Daoy (cell line): ENCODE measurements at regions not wholly inside any gene's neighbourhood (a gene's known extent, or its start where the extent isn't known, plus 50 kb on each side); places are given as distances from the start of the nearest gene placed in this dataset.
A peak's percentile ranks its signal among the peaks of the same experiment; 100 is the strongest.

Experiments used
- DNase-seq: peaks from one replicate; pipeline ENCODE4 v3.0.0-alpha.2; 2015; ENCODE audit warnings: low read depth

GRCh38 chr16:9458816-9459215, 367.4 kb downstream of the HAPSTR1 start:
- DNase-seq: no peak

DNA sequence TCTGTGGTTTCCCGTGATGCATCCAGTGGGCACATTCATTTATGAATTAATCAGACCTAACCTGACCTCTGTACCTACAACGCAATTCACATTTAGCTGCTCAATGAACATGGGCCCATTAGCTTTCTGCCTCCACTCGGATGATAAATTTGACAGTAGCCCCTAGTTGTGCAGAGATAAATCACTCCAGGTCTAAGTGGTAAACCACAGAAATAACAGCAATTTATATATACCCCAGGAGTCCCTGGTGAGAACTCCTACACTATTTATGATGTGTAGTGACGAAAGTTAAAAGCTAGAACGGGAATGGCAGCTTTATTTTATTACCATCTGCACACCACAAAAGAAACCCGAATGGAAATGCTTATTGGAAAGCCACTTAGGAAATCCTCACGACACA, 371.5 kb downstream of the HAPSTR1 start:
- no peak for DNase-seq

DNA sequence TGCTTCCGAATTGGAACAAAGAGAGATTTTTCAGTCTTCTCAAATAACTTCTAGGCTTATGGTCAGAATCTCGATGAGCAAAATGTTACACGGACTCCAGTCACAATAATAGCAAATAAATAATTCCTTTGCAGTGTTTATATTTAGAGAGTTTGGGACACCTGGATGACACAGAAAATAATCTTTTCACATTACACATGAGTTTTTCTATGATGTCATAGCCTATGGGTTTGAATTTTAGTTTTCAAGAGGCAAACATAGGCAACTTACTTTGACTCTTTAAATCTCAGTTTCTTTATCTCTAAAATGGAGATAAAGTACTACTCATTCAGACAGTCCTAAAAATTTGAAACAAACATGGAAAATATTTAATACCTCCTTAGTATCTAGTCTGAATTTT, 372.0 kb downstream of the HAPSTR1 start:
- DNase-seq: no peak

DNA sequence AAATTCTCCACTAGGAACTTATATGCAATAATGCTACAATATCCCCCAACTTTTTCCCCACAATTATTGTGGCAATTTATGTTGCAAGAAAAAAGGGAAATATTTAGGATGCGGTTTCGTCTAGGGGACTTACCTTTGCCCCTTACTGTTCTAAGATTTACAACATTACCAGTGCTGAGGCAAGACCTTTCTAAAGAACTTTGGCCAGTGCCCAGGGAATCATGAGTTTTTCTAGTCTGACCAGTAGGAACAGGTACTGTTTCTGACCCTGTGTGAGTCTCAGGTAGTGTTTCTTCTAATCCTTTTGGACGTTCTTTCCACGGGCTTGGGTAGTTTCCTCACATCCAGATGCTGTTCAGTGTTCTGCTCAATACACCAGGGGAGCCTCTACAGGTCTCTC, 373.7 kb downstream of the HAPSTR1 start:
- DNase-seq: no peak

DNA sequence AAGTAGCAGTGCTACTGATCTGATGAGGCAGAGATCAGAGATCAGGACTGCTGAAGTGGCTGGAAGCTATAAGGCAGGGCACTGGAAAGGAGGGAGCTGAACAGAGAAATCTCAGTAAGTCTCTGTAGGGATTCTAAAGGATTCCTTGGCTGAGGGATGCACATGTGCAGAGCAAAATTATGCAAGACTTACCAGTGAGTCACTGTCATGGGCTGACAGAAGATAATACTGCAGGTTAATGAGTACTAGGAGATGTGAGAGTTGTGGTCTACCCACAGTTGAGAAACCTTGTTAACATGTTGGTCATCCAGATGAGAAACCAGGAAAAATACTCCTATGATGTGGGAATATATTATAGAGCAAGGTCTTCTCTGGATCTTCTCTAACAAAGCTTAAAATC, 378.1 kb downstream of the HAPSTR1 start:
- DNase-seq: peak; percentile 77

DNA sequence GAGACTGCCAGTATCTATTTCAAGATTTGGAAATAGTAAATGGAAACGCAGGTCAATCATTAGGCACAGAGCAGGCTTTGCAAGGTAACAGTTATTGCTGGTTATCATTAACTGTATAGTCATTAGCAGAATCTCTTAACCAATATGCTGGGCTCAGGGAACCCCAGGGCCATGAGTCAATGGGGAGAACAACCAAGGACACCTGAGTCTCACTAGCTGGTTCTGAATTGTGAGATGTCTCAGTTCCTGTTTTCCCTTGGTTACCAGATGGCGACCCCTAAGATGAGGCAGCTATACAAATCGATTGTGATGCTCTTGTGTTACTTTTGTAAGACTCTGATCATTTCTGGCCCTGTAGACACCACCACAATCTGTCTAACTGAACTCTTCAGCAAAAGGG, 385.3 kb downstream of the HAPSTR1 start:
- no peak for DNase-seq

GRCh38 chr16:9479008-9479407, 387.6 kb downstream of the HAPSTR1 start:
- no peak for DNase-seq

DNA sequence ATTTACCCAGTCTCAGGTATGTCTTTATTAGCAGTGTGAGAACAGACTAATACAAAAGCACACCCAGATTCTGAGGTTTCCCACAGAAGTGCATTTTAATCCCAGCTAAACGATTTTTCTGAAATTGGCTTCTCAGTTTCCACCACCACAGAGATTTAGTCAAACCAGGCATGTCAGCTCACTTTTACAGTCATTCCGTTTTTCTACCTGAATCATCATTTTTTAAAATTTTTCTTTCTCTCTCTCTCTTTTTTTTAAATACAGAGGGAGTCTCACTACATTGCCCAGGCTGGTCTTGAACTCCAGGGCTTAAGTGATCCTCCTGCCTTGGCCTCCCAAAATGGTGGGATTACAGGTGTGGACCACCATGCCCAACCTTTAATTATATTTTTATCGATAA, 389.1 kb downstream of the HAPSTR1 start:
- DNase-seq: no peak

GRCh38 chr16:9481747-9482730, 390.6 kb downstream of the HAPSTR1 start:
- DNase-seq: no peak

DNA sequence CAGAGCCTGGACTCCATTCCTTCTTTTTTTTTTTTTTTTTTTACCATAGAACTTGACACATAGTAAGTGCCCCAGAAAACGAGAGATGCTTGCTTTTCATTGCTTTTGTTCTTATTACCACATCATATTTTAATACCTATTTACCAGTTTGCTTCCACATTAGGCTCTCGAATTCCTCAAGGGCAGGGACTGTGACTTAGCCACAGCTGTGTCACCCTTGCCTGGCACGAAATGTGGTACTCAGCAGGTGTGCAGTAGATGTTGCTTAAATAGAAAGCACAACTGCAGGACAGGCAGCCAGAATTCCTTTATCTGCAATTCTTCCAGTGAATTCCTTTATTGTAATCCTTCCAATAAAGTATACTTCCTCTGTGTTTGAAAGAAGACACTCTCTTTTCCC, 393.0 kb downstream of the HAPSTR1 start:
- DNase-seq: no peak

DNA sequence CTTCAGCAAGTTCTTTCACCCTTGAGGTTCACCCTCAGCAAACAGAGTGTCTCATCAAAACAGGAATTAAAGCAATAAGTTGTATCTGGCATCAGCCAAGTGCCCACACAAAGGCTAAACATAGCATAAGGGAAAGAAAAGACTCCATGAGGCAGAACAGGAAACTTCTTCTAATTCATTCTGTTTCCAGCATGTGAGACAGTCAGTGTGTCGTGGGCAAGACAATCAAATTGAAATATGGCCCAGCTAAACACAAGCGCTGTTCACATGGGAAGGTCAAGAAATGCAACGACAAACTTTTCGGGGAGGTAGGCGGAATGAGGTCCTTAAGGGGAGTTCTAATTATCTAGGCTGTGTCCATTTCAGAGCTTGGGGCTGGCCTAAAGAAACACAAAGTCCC, 393.4 kb downstream of the HAPSTR1 start:
- no peak for DNase-seq

DNA sequence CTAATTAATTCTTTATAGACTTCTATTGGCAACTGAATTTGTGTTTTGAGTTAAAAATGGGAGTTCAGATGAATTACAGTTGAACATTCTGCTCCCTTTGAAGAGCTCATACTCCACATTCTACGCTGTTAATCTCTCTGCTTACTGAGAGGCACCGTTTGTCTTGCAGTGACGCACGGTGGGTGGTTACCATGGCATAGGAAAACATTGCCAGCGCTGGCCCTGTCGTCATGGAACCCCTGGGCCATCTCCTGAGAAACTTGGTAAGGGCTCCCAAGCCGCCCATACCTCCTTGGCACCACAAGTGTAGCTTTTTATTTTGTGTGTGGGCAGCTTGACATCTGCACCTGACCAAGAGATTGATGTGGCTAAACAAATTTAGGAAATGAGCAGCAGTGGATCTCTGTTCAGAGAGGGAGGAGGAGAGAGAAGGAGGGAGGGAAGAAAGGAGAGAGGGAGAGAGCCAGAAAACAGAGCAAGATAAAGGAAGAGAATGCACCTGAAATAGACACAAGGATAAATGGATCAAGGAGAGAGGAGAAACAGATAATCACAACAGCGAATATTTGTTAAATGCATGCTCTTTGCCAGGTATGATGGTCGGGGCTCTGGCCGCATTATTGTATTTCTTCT, 398.5 kb downstream of the HAPSTR1 start:
- peak; percentile 45 for DNase-seq

DNA sequence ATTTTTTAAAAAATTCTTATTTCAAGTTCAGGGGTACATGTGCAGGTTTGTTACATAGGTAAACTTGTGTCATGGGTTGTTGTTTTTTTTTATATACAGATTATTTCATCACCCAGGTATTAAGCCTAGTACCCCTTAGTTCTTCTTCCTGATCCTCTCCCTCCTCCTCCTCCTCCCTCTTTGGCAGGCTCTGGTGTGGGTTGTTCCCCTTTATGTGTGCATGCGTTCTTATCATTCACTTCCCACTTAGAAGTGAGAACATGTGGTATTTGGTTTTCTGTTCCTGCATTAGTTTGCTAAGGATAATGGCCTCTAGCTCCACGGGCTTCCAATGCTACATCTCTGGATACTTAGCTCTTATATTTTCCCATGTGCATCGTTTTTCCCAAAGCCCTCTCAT, 404.4 kb downstream of the HAPSTR1 start:
- no peak for DNase-seq

DNA sequence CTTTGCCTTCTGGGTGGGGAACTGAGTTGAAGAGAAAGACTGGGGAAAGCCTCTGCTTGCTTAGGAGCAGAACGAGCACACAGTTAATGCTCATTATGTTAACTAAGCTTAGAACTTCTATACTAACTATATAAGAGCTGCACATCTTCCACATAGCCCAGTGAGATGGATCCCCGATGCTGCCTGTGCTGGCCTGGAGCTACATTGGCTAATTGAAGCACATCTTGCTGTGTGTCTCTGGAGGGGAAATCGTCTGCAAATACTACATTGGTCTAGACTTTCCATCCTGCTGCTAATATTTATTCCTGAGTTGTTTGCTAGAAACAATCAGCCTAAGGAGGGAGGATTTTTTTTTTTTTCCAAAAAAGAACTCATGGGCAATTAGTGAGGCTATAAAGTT, 406.3 kb downstream of the HAPSTR1 start:
- DNase-seq: no peak

GRCh38 chr16:9499941-9500593, 408.6 kb downstream of the HAPSTR1 start:
- no peak for DNase-seq

DNA sequence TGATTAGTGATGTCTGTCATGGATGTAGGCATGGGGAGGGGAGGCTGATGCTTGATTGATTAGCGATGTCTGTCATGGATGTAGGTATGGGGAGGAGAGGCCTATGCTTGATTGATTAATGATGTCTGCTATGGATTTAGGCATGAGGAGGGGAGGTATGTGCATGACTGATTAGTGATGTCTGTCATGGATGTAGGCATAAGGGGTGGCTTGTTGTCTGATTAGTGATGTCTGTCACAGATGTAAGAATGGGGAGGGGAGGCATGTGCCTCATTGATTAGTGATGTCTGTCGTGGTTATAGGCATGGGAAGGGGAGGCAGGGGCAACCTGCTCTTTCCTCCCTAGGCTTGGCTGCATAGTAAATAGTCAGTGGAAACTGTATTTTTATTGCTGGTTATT, 409.4 kb downstream of the HAPSTR1 start:
- DNase-seq: no peak

- DNase-seq: no peak
These were observed 412.0 kb downstream of the HAPSTR1 start for GRCh38 chr16:9503251-9503984.

DNA sequence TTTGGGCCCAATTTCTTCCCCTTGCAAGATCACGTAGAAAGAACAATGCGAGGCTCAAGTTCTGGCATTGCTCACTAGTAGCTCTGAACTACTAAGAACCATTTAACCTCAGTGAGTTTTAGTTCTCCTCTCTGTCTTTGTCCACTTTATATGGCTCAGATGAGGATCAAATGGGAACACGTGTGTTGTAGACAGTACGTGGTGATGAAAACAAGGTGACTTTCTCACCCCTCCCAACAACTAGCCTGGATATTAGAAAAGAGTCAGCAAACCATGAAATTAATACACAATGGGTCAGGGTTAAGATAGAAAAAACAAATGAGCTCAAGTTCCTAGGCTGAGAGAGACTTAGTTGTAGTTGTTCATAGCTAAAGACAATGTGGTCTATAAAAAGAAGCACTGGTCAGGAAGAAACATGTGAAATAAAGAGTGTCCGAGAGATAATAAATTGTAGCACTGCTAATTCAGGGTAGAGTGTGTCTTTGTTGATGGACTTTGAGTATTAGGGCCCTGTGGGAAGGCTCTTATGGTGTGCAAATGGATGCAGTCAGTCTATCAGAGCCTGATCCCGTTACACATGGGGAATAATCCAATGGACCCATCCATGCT, 417.0 kb downstream of the HAPSTR1 start:
- no peak for DNase-seq

DNA sequence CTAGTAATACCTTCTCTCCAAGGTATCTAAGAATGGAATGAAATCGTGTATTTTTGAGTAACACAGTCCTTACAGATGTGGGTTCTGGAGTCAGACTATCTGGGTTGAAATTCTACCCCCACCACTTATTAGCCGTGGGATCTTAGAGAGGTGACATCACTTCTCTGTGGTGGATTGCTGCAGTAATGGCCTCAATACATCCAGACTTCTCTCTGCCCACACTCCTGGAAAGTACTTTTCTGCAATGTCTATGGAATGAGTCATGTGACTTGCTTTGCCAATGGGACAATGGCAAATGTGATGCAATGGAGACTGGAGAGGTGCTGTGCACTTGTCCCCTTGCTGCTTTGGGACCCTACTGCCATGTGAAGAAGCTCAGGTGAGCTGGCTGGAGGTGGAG, 418.2 kb downstream of the HAPSTR1 start:
- peak; percentile 13 for DNase-seq

GRCh38 chr16:9511389-9511788, 419.9 kb downstream of the HAPSTR1 start:
- no peak for DNase-seq

- no peak for DNase-seq
These were observed 425.0 kb downstream of the HAPSTR1 start for GRCh38 chr16:9516444-9516843.

GRCh38 chr16:9518051-9518450, 426.6 kb downstream of the HAPSTR1 start:
- no peak for DNase-seq
